K562 (cell line): ENCODE measurements at regions not wholly inside any gene's neighbourhood (a gene's known extent, or its start where the extent isn't known, plus 50 kb on each side); places are given as distances from the start of the nearest gene placed in this dataset.
A peak's percentile ranks its signal among the peaks of the same experiment; 100 is the strongest.

Experiments
- ADNP ChIP-seq: fragments of 200-800 bp; sonication (Bioruptor generic); IDR thresholded peaks from 2 replicates; pipeline ENCODE4 v1.6.1; 2016; ENCODE audit warnings: missing genetic modification characterization, missing compliant biosample characterization
- CBX1 ChIP-seq: sonication (generic); IDR thresholded peaks from 2 replicates; pipeline ENCODE4 v1.6.1; 2016; ENCODE audit warnings: antibody characterized with exemption, low read depth, mild to moderate bottlenecking
- CTBP1 ChIP-seq: fragments of 450-650 bp; IDR thresholded peaks from 2 replicates; pipeline ENCODE4 v1.6.1; 2016; ENCODE audit warnings: borderline replicate concordance
- E2F5 ChIP-seq: sonication (generic); formaldehyde crosslinking; IDR thresholded peaks from 2 replicates; pipeline ENCODE4 v1.8.0; 2022; ENCODE audit warnings: mild to moderate bottlenecking, missing genetic modification reagents
- KDM1A ChIP-seq, 2 experiments: fragments of 450-650 bp; IDR thresholded peaks; 2 replicates each; pipeline ENCODE4 v1.6.1; 2016; ENCODE audit warnings: mild to moderate bottlenecking in 2 of 2
- MNT ChIP-seq, 2 experiments: fragments of 450-650 bp; conservative IDR thresholded peaks; 2 replicates each; pipeline ENCODE4 v1.6.1; 2017; ENCODE audit warnings: mild to moderate bottlenecking in 2 of 2, moderate library complexity in 2 of 2
- PHF21A ChIP-seq: fragments of 450-650 bp; IDR thresholded peaks from 2 replicates; pipeline ENCODE4 v1.6.1; 2017; ENCODE audit warnings: low read depth, borderline replicate concordance
- RBM17 ChIP-seq: fragments of 200-400 bp; formaldehyde crosslinking; IDR thresholded peaks from 2 replicates; pipeline ENCODE4 v1.6.1; 2017; ENCODE audit warnings: low read depth, mild to moderate bottlenecking, low read length, borderline replicate concordance
- SPI1 ChIP-seq: IDR thresholded peaks from 2 replicates; pipeline ENCODE4 v1.6.1; 2011; ENCODE audit warnings: low read depth, low read length, control low read depth, borderline replicate concordance
- TAF9B ChIP-seq: fragments of 450-650 bp; IDR thresholded peaks from 2 replicates; pipeline ENCODE4 v1.6.1; 2018; ENCODE audit warnings: mild to moderate bottlenecking; ENCODE audit not compliant: partially characterized antibody
- TFAM ChIP-seq: fragments of 250-450 bp; sonication (Bioruptor Pico); conservative IDR thresholded peaks from 2 replicates; pipeline ENCODE4 v1.5.0; 2021; ENCODE audit warnings: mild to moderate bottlenecking, moderate library complexity
- TGIF2 ChIP-seq: sonication (generic); formaldehyde crosslinking; IDR thresholded peaks from 2 replicates; pipeline ENCODE4 v1.8.1; 2022; ENCODE audit warnings: mild to moderate bottlenecking, missing genetic modification reagents, moderate library complexity
- WHSC1 ChIP-seq: IDR thresholded peaks from one replicate; pipeline ENCODE4 v1.6.1; 2012; ENCODE audit warnings: low read length, control low read depth, inconsistent platforms
- ZBED1 ChIP-seq: IDR thresholded peaks from 2 replicates; pipeline ENCODE4 v1.6.1; 2014
- ZNF395 ChIP-seq: fragments of 200-800 bp; sonication (Bioruptor generic); IDR thresholded peaks from 2 replicates; pipeline ENCODE4 v1.6.1; 2017; ENCODE audit warnings: missing genetic modification characterization, missing compliant biosample characterization
- ZNF785 ChIP-seq: fragments of 250-450 bp; sonication (Bioruptor Pico); IDR thresholded peaks from 2 replicates; pipeline ENCODE4 v1.4.0; 2020; ENCODE audit warnings: mild to moderate bottlenecking
- TF ChIP-seq, protein P1 (sequence below): fragments of 450-650 bp; IDR thresholded peaks from 2 replicates; pipeline ENCODE4 v1.6.1; 2017; ENCODE audit warnings: mild to moderate bottlenecking, moderate library complexity
- TF ChIP-seq, protein P2 (sequence below): sonication (generic); formaldehyde crosslinking; IDR thresholded peaks from 2 replicates; pipeline ENCODE4 v1.8.1; 2023; ENCODE audit warnings: mild to moderate bottlenecking, missing genetic modification reagents
- TF ChIP-seq, protein P3 (sequence below): sonication (generic); formaldehyde crosslinking; IDR thresholded peaks from 2 replicates; pipeline ENCODE4 v1.8.1; 2023; ENCODE audit warnings: mild to moderate bottlenecking, missing genetic modification reagents

GRCh38 chr1:5754817-5755551 lies 237.2 kb downstream of the NPHP4 start (continued):
- TF ChIP-seq KDM1A (IDR thresholded peaks at IDR 0.05) (peak in 1 of 2 experiments; percentile 35; a peak in 2 of 4 replicates), CBX1 (0 out of 2 replicates have a peak, but pooled peaks have one; percentile 40), TGIF2 (CRISPR knock-in tag) (no peak), ZNF785 (no peak), RBM17 (no peak), ZNF395 (CRISPR knock-in tag) (no peak), SPI1 (no peak), TAF9B (no peak), E2F5 (no peak), TFAM (CRISPR knock-in tag) (no peak), PHF21A (no peak), WHSC1 (no peak), ZBED1 (no peak), CTBP1 (no peak), MNT (conservative IDR thresholded peaks at IDR 0.05) (no peak), ADNP (tag) (peak; percentile 50; the same call in 1 of the 2 replicates)
- TF ChIP-seq, protein P1, sequence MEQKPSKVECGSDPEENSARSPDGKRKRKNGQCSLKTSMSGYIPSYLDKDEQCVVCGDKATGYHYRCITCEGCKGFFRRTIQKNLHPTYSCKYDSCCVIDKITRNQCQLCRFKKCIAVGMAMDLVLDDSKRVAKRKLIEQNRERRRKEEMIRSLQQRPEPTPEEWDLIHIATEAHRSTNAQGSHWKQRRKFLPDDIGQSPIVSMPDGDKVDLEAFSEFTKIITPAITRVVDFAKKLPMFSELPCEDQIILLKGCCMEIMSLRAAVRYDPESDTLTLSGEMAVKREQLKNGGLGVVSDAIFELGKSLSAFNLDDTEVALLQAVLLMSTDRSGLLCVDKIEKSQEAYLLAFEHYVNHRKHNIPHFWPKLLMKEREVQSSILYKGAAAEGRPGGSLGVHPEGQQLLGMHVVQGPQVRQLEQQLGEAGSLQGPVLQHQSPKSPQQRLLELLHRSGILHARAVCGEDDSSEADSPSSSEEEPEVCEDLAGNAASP, result no peak
- TF ChIP-seq, protein P2, sequence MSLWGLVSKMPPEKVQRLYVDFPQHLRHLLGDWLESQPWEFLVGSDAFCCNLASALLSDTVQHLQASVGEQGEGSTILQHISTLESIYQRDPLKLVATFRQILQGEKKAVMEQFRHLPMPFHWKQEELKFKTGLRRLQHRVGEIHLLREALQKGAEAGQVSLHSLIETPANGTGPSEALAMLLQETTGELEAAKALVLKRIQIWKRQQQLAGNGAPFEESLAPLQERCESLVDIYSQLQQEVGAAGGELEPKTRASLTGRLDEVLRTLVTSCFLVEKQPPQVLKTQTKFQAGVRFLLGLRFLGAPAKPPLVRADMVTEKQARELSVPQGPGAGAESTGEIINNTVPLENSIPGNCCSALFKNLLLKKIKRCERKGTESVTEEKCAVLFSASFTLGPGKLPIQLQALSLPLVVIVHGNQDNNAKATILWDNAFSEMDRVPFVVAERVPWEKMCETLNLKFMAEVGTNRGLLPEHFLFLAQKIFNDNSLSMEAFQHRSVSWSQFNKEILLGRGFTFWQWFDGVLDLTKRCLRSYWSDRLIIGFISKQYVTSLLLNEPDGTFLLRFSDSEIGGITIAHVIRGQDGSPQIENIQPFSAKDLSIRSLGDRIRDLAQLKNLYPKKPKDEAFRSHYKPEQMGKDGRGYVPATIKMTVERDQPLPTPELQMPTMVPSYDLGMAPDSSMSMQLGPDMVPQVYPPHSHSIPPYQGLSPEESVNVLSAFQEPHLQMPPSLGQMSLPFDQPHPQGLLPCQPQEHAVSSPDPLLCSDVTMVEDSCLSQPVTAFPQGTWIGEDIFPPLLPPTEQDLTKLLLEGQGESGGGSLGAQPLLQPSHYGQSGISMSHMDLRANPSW (CRISPR knock-in tag), result no peak
- TF ChIP-seq, protein P3, sequence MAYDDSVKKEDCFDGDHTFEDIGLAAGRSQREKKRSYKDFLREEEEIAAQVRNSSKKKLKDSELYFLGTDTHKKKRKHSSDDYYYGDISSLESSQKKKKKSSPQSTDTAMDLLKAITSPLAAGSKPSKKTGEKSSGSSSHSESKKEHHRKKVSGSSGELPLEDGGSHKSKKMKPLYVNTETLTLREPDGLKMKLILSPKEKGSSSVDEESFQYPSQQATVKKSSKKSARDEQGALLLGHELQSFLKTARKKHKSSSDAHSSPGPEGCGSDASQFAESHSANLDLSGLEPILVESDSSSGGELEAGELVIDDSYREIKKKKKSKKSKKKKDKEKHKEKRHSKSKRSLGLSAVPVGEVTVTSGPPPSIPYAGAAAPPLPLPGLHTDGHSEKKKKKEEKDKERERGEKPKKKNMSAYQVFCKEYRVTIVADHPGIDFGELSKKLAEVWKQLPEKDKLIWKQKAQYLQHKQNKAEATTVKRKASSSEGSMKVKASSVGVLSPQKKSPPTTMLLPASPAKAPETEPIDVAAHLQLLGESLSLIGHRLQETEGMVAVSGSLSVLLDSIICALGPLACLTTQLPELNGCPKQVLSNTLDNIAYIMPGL, result no peak
